ENCODE measurements at regions not wholly inside any gene's neighbourhood (a gene's known extent, or its start where the extent isn't known, plus 50 kb on each side); places are given as distances from the start of the nearest gene placed in this dataset.
A peak's percentile ranks its signal among the peaks of the same experiment; 100 is the strongest.

DNA sequence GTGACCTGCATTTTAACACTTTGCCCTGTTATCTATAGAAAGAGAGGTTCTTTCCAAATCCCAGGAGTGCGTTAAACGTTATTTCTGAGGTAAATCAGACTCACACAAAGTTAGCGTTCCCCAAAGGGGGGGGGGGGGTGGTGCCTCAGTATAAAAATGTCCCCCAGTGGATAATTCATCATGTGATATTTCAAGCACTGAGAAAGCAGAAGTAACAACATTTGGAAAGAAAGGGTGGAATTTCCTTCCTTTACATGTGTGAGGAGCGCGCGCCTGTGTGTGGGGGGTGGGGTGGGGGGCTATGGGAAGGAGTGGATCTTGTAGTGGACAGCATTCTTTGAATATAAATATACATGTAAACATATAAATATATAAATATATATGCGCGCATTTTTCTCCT, 630.9 kb downstream of the NYAP2 start:
- H3K27me3 ChIP-seq (replicated peaks; ENCODE audit: insufficient read depth), result no peaks in the 10 kb centered on the region
- H3K79me2 ChIP-seq (ENCODE audit: insufficient read depth), result no peaks in the 10 kb centered on the region
- H3K9me2 ChIP-seq (ENCODE audit: insufficient read depth), result no peaks in the 10 kb centered on the region
- no peak overlapping the region for H3K4me2 ChIP-seq (ENCODE audit: unreplicated experiment)
- H3K9me3 ChIP-seq (ENCODE audit: low read depth), result no peaks in the 10 kb centered on the region
- no peak overlapping the region for H2AFZ ChIP-seq
- H3K36me3 ChIP-seq (ENCODE audit: low read depth), result no peaks in the 10 kb centered on the region
- H3K9ac ChIP-seq, result no peak overlapping the region
- no peak overlapping the region for H3K27ac ChIP-seq
- 87 to 90% methylated on average over 7 to 8 of the region's 8 CpGs for WGBS, 2 experiments (ENCODE audit: low coverage in 1 of 2, low lambda C conversion rate in 2 of 2, missing lambda C conversion rate in 2 of 2)
- in situ Hi-C loops (cut with MboI), result no loop called here
- no peak for DNase-seq
- peaks cover 11% of the 10 kb centered on the region for H3K4me1 ChIP-seq (ENCODE audit: insufficient read depth)
- no peak overlapping the region for H3K4me3 ChIP-seq
- peaks cover 14% of the 10 kb centered on the region for H3F3A ChIP-seq (ENCODE audit: insufficient read depth)
- TF ChIP-seq EZH2phosphoT487 (IDR thresholded peaks at IDR 0.05; ENCODE audit: insufficient read depth, low read depth) (no peak), EZH2 (IDR thresholded peaks at IDR 0.05; ENCODE audit: insufficient read depth, poor library complexity, severe bottlenecking) (no peak)
- no peaks in the 10 kb centered on the region for H4K20me1 ChIP-seq (ENCODE audit: insufficient read depth)

DNA sequence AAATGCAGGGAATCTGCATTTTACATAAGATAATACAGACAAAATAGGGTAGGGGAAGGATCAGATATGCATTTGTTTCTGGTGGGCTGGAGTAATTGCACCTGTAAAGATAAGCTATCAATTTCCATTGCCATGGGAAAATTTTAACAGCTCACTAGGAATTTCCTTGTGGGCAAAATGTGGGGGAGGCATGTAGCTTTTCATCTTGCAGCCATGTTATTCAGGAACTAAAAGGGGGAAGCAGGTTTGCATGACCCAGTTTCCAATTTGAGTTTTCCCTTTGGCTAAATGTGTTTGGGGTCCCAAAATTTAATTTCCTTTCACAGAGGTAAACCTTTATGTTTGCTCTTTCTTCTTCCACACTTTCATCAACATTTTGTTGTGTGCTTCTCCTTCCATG, 624.4 kb downstream of the NYAP2 start:
- Histone ChIP-seq H3K27me3 (replicated peaks; ENCODE audit: insufficient read depth) (no peaks in the 10 kb centered on the region), H3K9me3 (ENCODE audit: low read depth) (no peaks in the 10 kb centered on the region), H3K36me3 (ENCODE audit: low read depth) (no peaks in the 10 kb centered on the region), H4K20me1 (ENCODE audit: insufficient read depth) (no peaks in the 10 kb centered on the region), H3K4me2 (ENCODE audit: unreplicated experiment) (no peak overlapping the region), H2AFZ (no peak overlapping the region), H3K9ac (no peak overlapping the region), H3F3A (ENCODE audit: insufficient read depth) (no peaks in the 10 kb centered on the region), H3K9me2 (ENCODE audit: insufficient read depth) (no peaks in the 10 kb centered on the region), H3K79me2 (ENCODE audit: insufficient read depth) (no peaks in the 10 kb centered on the region), H3K27ac (no peak overlapping the region), H3K4me1 (ENCODE audit: insufficient read depth) (peaks cover 6% of the 10 kb centered on the region; the same call in 1 of the 2 replicates), H3K4me3 (no peak overlapping the region)
- TF ChIP-seq EZH2phosphoT487 (IDR thresholded peaks at IDR 0.05; ENCODE audit: insufficient read depth, low read depth), result no peak
- no peak for TF ChIP-seq EZH2 (IDR thresholded peaks at IDR 0.05; ENCODE audit: insufficient read depth, poor library complexity, severe bottlenecking)
- in situ Hi-C loops (cut with MboI), result no loop called here
- DNase-seq, result no peak

- Histone ChIP-seq H3K27me3 (replicated peaks; ENCODE audit: insufficient read depth) (no peaks in the 10 kb centered on the region), H3K36me3 (ENCODE audit: low read depth) (no peaks in the 10 kb centered on the region), H3K9me3 (ENCODE audit: low read depth) (no peaks in the 10 kb centered on the region), H3K4me3 (no peak overlapping the region), H3K4me2 (ENCODE audit: unreplicated experiment) (no peak overlapping the region), H3K9ac (no peak overlapping the region), H3K27ac (no peak overlapping the region), H3K79me2 (ENCODE audit: insufficient read depth) (no peaks in the 10 kb centered on the region), H3F3A (ENCODE audit: insufficient read depth) (no peaks in the 10 kb centered on the region), H4K20me1 (ENCODE audit: insufficient read depth) (no peaks in the 10 kb centered on the region), H2AFZ (no peak overlapping the region), H3K4me1 (ENCODE audit: insufficient read depth) (peaks cover 6% of the 10 kb centered on the region; the same call in 1 of the 2 replicates), H3K9me2 (ENCODE audit: insufficient read depth) (no peaks in the 10 kb centered on the region)
- no peak for TF ChIP-seq EZH2 (IDR thresholded peaks at IDR 0.05; ENCODE audit: insufficient read depth, poor library complexity, severe bottlenecking)
- no peak for TF ChIP-seq EZH2phosphoT487 (IDR thresholded peaks at IDR 0.05; ENCODE audit: insufficient read depth, low read depth)
- in situ Hi-C loops (cut with MboI), result no loop called here
- no peak for DNase-seq
- 74 to 76% methylated on average over 5 of the region's 5 CpGs for WGBS, 2 experiments (ENCODE audit: low coverage in 1 of 2, low lambda C conversion rate in 2 of 2, missing lambda C conversion rate in 2 of 2)
These were observed 623.9 kb downstream of the NYAP2 start for GRCh38 chr2:226023383-226023782.

- H3K79me2 ChIP-seq (ENCODE audit: insufficient read depth), result no peaks in the 10 kb centered on the region
- no peaks in the 10 kb centered on the region for H3F3A ChIP-seq (ENCODE audit: insufficient read depth)
- no peak overlapping the region for H2AFZ ChIP-seq
- WGBS, 2 experiments (ENCODE audit: low coverage in 1 of 2, low lambda C conversion rate in 2 of 2, missing lambda C conversion rate in 2 of 2), result 97 to 100% methylated on average over 1 of the region's 1 CpG
- no peak overlapping the region for H3K9ac ChIP-seq
- no peak for DNase-seq
- in situ Hi-C loops (cut with MboI), result no loop called here
- no peak overlapping the region for H3K4me2 ChIP-seq (ENCODE audit: unreplicated experiment)
- no peak overlapping the region for H3K27ac ChIP-seq
- no peaks in the 10 kb centered on the region for H3K9me3 ChIP-seq (ENCODE audit: low read depth)
- TF ChIP-seq EZH2phosphoT487 (IDR thresholded peaks at IDR 0.05; ENCODE audit: insufficient read depth, low read depth), result no peak
- no peak for TF ChIP-seq EZH2 (IDR thresholded peaks at IDR 0.05; ENCODE audit: insufficient read depth, poor library complexity, severe bottlenecking)
- H3K4me1 ChIP-seq (ENCODE audit: insufficient read depth), result peaks cover 6% of the 10 kb centered on the region; the same call in 1 of the 2 replicates
- H3K4me3 ChIP-seq, result no peak overlapping the region
- H3K36me3 ChIP-seq (ENCODE audit: low read depth), result no peaks in the 10 kb centered on the region
- no peaks in the 10 kb centered on the region for H4K20me1 ChIP-seq (ENCODE audit: insufficient read depth)
- no peaks in the 10 kb centered on the region for H3K27me3 ChIP-seq (replicated peaks; ENCODE audit: insufficient read depth)
- no peaks in the 10 kb centered on the region for H3K9me2 ChIP-seq (ENCODE audit: insufficient read depth)
These were observed 621.4 kb downstream of the NYAP2 start for GRCh38 chr2:226020956-226021355.

- Histone ChIP-seq H4K20me1 (ENCODE audit: insufficient read depth) (no peaks in the 10 kb centered on the region), H3K4me1 (ENCODE audit: insufficient read depth) (peaks cover 6% of the 10 kb centered on the region; the same call in 1 of the 2 replicates), H3K9me2 (ENCODE audit: insufficient read depth) (no peaks in the 10 kb centered on the region), H3K4me3 (no peak overlapping the region), H3K27me3 (replicated peaks; ENCODE audit: insufficient read depth) (no peaks in the 10 kb centered on the region), H3K27ac (no peak overlapping the region), H3K79me2 (ENCODE audit: insufficient read depth) (no peaks in the 10 kb centered on the region), H2AFZ (no peak overlapping the region), H3K9me3 (ENCODE audit: low read depth) (no peaks in the 10 kb centered on the region), H3K36me3 (ENCODE audit: low read depth) (no peaks in the 10 kb centered on the region), H3K9ac (no peak overlapping the region), H3F3A (ENCODE audit: insufficient read depth) (no peaks in the 10 kb centered on the region), H3K4me2 (ENCODE audit: unreplicated experiment) (no peak overlapping the region)
- DNase-seq, result peak; percentile 36
- TF ChIP-seq EZH2phosphoT487 (IDR thresholded peaks at IDR 0.05; ENCODE audit: insufficient read depth, low read depth), result no peak
- no peak for TF ChIP-seq EZH2 (IDR thresholded peaks at IDR 0.05; ENCODE audit: insufficient read depth, poor library complexity, severe bottlenecking)
- in situ Hi-C loops (cut with MboI), result no loop called here
These were observed 620.7 kb downstream of the NYAP2 start for GRCh38 chr2:226020176-226020575.

All from GM23248 (cell line).